HepG2 (cell line): ENCODE measurements at regions not wholly inside any gene's neighbourhood (a gene's known extent, or its start where the extent isn't known, plus 50 kb on each side); places are given as distances from the start of the nearest gene placed in this dataset.

Experiments used
- BRF2 ChIP-seq: sonication (generic); formaldehyde crosslinking; IDR thresholded peaks from 2 replicates; pipeline ENCODE4 v1.8.1; 2022; ENCODE audit warnings: mild to moderate bottlenecking, missing genetic modification reagents
- EZH2 ChIP-seq: conservative IDR thresholded peaks from 2 replicates; pipeline ENCODE4 v1.6.1; 2012; ENCODE audit warnings: mild to moderate bottlenecking, low read depth, low read length, moderate library complexity
- FOXA1 ChIP-seq, 2 experiments: fragments of 450-650 bp in 1 of 2; sonication (generic) in 1 of 2; formaldehyde crosslinking in 1 of 2; IDR thresholded peaks; 2 replicates each; pipeline versions ENCODE4 v1.4.0 to v1.6.1; 2016 to 2020; ENCODE audit warnings: missing genetic modification reagents in 1 of 2
- HDAC6 ChIP-seq: fragments of 200-600 bp; sonication (generic); IDR thresholded peaks from 2 replicates; pipeline ENCODE4 v1.7.0; 2017; ENCODE audit warnings: mild to moderate bottlenecking, antibody characterized with exemption, low read length, low read depth
- KLF9 ChIP-seq: IDR thresholded peaks from 2 replicates; pipeline ENCODE4 v1.6.1; 2016; ENCODE audit warnings: low read depth
- SALL2 ChIP-seq: sonication (generic); formaldehyde crosslinking; IDR thresholded peaks from 2 replicates; pipeline ENCODE4 v1.8.1; 2023; ENCODE audit warnings: mild to moderate bottlenecking, missing genetic modification reagents, inconsistent platforms
- SYNCRIP ChIP-seq: fragments of 200-400 bp; formaldehyde crosslinking; IDR thresholded peaks from 2 replicates; pipeline ENCODE4 v1.6.1; 2018; ENCODE audit warnings: mild to moderate bottlenecking, low read depth, low read length; ENCODE audit not compliant: insufficient read depth
- YEATS2 ChIP-seq: sonication (generic); formaldehyde crosslinking; IDR thresholded peaks from 2 replicates; pipeline ENCODE4 v1.4.0; 2020; ENCODE audit warnings: missing genetic modification reagents, borderline replicate concordance
- ZFY ChIP-seq: sonication (generic); formaldehyde crosslinking; IDR thresholded peaks from 2 replicates; pipeline ENCODE4 v1.4.0; 2020; ENCODE audit warnings: missing genetic modification reagents
- ZSCAN21 ChIP-seq: sonication (generic); formaldehyde crosslinking; IDR thresholded peaks from 2 replicates; pipeline ENCODE4 v1.8.0; 2022; ENCODE audit warnings: mild to moderate bottlenecking, missing genetic modification reagents, moderate library complexity, borderline replicate concordance
- TF ChIP-seq, protein P1 (sequence below), 2 experiments: sonication (generic) in 1 of 2; formaldehyde crosslinking in 1 of 2; IDR thresholded peaks; 2 replicates each; pipeline versions ENCODE4 v1.5.1 to v1.6.1; 2011 to 2020; ENCODE audit warnings: borderline replicate concordance in 1 of 2, low read depth in 1 of 2, low read length in 1 of 2, mild to moderate bottlenecking in 1 of 2, missing genetic modification reagents in 1 of 2, moderate library complexity in 1 of 2

- no peak for TF ChIP-seq ZFY (CRISPR knock-in tag)
- no peak for TF ChIP-seq BRF2 (CRISPR knock-in tag)
- TF ChIP-seq, protein P1, sequence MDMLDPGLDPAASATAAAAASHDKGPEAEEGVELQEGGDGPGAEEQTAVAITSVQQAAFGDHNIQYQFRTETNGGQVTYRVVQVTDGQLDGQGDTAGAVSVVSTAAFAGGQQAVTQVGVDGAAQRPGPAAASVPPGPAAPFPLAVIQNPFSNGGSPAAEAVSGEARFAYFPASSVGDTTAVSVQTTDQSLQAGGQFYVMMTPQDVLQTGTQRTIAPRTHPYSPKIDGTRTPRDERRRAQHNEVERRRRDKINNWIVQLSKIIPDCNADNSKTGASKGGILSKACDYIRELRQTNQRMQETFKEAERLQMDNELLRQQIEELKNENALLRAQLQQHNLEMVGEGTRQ (IDR thresholded peaks at IDR 0.05; ENCODE audit: low read depth, low read length): no peak
- TF ChIP-seq, protein P1 (CRISPR knock-in tag; IDR thresholded peaks at IDR 0.05; ENCODE audit: borderline replicate concordance): no peak
- no peak for TF ChIP-seq SALL2
- TF ChIP-seq SYNCRIP: no peak
- TF ChIP-seq YEATS2 (CRISPR knock-in tag): no peak
- TF ChIP-seq KLF9: no peak
- no peak for TF ChIP-seq HDAC6
- no peak for TF ChIP-seq ZSCAN21
- TF ChIP-seq EZH2: no peak
- TF ChIP-seq FOXA1 (IDR thresholded peaks at IDR 0.05): no peak
- no peak for TF ChIP-seq FOXA1 (CRISPR knock-in tag; IDR thresholded peaks at IDR 0.05)
Observed at GRCh38 chr7:15750727-15751126, 64.2 kb upstream of the MEOX2 start.
